Bone marrow (tissue), 2 donors: ENCODE measurements at regions not wholly inside any gene's neighbourhood (a gene's known extent, or its start where the extent isn't known, plus 50 kb on each side); places are given as distances from the start of the nearest gene placed in this dataset.

Experiments used
- DNase-seq, 2 donors: peaks; one replicate each; lab custom pipeline; 2025; lab: John Stamatoyannopoulos, UW

GRCh38 chr2:158732573-158733429 lies 62.3 kb upstream of the DAPL1 start:
- no peak for DNase-seq

DNA sequence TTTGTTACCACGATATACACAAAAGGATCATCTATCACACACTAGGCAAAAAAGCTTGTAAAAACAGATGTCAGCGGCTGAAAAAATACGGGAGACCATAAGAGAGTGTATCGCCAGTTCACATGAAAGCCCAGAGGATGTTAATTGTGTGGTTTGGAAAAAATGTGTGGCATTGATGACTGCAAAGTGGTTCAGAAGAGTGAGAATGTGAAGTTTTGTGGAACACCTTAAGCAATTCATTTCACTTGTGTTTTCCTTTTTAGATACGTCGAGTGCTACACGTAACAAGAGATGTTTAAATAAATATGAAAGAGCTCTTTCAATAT lies 61.7 kb upstream of the DAPL1 start:
- no peak for DNase-seq

DNA sequence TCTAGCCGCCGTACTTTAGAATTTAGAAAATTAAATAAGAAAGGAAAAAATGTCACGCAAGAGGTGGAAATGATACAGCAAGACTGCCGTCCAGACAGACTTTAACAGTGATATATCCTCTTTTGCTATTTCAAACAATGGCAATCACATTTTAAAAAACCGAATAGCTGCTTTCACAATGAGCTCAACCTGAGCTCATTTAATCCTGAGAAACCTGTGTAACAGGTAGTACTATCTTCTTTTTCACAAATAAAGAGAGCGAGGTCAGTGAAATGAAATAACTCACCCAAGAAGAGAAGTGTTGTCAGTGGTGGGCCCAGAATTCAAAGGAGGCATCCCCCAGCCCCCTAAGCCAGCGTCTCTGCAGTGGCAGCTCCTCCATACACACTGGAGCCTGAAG lies 60.7 kb upstream of the DAPL1 start:
- DNase-seq, result no peak

DNA sequence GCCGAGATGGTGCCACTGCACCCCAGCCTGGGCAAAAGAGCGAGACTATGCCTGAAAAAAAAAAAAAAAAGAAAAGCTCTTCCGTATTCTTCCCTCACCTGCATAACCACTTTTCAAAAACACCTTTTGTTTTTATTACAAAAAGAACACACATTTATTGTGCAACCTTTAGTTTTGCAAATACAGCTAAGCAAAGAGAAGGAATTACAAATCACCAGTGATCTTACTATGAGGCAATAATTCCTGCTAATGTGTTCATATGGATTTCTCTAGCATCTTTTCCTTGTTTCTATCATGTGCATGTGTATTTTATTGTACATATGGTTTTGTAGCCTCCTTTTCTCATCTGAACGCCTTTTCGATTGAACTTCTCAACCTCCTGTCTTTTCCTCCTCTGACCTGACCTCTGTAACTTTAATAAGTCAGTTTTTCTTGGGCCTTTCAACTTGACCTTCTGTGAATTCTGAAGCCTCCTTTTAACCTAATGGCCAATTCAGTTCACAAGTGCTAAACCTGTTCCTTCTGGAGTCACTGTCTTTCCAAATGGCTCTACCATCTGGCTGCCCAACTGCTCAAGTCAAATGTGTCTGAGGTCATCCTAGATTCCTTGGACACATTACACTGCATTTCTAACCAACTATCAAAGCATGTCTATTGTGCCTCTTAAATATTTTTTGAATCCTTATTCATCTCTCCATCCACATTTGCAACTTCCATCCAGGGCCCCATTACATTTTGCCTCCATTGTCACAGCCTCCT lies 59.1 kb upstream of the DAPL1 start:
- DNase-seq, result no peak

DNA sequence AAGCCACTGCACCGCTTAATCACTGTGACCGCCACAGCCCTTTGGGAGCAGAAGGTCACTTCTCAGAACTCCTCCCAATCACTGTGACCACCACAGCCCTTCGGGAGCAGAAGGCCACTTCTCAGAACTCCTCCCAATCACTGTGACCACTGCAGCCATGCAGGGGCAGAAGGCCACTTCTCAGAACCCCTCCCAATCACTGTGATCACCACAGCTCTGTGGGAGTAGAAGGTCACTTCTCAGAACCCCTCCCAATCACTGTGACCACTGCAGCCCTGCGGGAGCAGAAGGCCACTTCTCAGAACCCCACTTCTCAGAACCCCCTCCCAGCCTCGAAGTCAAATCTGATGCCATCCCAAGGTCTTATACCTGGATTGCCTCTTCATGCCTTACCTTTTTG lies 56.8 kb upstream of the DAPL1 start:
- no peak for DNase-seq

DNA sequence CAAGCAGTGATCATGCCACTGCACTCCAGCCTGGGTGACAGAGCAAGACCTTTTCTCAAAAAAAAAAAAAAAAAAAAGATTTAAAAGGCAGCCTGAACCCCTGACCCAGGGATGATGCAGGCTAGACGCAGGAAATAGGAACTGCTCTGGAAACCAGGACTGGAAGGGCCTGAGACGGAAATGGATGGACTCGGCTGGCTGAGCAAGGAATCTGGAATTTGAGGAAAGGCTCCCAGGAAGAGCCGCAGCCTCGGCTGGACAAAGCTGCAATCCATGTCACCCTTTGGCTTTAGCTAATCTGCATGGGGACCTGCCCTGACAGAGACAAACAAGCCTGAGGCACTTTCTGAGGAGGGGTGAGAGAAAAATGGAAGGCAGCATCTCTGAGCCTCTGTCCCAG lies 55.0 kb upstream of the DAPL1 start:
- DNase-seq, result no peak

DNA sequence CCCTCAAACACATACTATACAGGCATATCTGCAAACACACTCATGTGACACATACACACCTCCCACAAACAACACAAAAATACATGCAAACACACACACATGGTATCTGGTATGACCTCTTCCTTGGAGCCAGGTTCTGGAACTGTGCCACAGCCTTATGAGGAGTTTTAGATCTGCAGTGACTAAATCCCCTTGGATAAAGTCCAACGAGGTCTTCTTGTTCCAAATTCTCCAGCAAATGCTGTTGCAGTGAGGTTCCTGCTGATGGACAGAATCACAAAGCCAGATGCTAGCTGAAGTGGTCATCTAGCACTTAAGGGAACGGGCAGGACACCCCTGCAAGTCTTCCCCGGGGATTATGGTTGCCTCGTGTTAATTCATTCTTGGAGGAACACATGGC lies 54.5 kb upstream of the DAPL1 start:
- no peak for DNase-seq

DNA sequence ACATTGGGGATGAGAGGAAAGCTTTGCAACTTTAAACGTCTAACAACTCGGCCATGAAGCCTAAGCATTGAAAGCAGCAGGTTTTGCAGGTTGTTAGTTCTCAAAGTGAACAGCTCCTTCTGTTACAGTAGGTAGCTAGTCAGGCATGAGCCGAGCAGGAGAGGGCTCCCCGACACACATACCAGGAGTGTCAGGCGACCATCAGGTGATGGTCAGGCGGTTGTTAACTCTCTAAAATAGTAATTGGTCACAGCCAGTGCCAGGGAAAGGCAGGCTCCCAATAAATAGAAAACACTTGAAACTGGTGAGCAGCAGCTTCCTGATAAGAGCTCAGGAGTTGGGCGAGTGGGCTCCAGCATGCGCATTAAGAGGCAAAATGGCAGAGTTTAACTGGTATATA lies 53.5 kb upstream of the DAPL1 start:
- no peak for DNase-seq

DNA sequence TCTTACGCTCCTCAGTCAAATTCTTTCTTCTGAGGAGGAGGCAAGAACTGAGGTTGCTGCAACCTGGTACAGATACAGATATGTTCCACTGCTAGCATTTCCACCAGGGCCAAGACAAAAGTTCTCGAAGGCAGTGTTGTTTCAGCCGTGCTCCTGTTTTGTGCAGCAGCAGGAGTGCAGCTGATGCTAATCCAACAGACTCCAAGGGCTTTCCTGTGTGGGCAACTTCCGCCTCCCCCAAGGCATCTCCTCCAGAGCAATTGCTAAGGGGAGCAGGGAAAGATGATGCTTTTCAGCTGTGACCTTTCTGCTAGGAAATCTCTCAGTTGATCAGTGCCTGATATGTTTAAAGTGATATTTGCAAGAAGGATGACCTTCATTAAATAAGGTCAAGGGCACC lies 52.6 kb upstream of the DAPL1 start:
- DNase-seq, result no peak

DNA sequence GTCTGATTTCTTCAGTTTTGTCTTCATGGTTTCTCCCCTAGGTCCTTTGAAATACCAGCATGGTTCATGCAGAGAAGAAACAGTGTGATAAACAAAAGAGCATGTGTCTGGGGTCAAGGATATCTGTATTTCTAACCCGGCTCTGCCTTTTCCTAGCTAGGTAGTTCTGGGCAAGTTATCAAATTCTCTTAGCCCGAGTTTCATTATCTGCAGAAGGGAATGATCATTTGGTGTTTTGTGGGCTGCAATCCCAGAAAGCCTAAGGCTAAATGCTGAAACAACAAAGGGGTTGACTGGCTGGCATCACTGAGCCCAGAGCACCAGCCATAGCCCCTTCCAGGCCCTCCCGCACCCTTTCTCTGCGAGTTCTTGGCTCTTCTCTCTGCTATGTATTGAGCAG lies 51.7 kb upstream of the DAPL1 start:
- no peak for DNase-seq

DNA sequence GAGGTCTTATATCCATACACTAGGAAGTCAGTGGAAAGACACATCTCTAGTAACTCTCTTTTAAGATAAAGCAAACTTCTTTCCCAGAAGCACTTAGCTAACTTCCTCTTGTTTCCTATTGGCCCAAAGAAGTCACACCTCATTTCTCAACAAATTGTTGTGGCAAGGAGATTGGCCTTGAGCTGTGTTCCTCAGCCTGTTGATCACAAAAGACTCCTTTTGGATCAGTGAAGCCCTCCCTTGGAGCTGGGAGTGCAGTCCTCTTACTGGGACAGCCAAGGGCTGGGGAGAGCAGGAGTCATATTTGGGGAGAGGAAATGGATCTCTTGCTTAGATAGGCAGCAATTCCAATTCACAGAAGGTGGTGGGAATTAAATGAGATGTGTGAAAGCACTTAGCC lies 51.2 kb upstream of the DAPL1 start:
- no peak for DNase-seq

DNA sequence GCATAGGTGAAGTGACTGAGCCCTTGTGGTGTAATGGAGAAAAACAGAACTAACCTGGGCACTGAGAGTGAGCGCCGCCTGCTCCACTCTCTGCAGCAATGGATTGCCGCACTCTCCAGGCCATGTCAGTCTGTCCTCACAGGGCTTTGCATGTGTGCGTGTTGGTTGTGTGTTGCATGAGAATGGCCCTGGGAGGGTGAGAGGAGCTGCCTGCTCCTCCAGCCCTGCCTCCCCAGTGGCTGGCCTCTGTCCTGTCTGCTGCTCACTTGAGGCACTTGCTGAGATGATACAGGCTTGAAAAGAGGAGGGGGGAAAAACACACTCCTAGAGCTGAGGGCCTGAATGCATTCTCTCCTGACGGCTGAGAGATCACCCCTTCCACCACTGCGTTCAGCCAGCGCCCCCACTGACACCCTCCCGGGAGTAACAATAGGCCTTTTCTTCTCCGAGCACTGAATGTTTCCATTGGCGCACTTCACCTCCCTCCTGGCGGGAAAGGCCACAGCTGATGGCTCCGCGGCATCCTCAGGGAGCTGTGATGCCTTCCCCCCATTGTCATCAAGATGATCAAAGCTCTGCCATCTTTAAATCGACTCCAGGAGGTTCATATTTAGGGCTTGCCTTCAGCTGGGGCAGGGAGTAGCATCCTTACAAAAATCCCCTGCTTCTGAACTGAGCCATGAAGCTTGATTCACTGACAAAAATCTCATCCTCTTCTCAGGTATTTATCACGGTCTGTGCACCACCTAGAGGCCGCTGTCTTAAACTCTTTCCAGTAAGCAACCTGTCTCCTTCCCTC lies 49.9 kb upstream of the DAPL1 start:
- peak in 1 of 2 donors; percentile 58 for DNase-seq
